HG03565 (cell line): ENCODE measurements at regions not wholly inside any gene's neighbourhood (a gene's known extent, or its start where the extent isn't known, plus 50 kb on each side); places are given as distances from the start of the nearest gene placed in this dataset.
A peak's percentile ranks its signal among the peaks of the same experiment; 100 is the strongest.

Source experiments
- ATAC-seq: cut with Tn5 transposase; IDR thresholded peaks from one replicate; pipeline ENCODE4 v1.9.1; 2021; ENCODE audit warnings: mild to moderate bottlenecking, moderate library complexity; ENCODE audit not compliant: unreplicated experiment

DNA sequence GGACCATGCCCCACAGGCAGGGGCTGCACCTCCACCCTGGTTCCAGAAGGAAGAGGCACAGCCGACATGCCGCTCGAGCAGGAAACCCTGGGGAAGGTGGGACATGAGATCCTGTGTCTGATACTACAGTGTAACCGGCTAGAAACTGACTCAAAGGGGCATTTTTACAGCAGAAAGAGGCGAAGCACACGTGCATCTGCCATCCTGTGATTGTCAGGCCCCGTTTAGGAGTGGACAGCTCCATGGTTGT is 62.7 kb downstream of the SIK1 start:
- no peak for ATAC-seq

DNA sequence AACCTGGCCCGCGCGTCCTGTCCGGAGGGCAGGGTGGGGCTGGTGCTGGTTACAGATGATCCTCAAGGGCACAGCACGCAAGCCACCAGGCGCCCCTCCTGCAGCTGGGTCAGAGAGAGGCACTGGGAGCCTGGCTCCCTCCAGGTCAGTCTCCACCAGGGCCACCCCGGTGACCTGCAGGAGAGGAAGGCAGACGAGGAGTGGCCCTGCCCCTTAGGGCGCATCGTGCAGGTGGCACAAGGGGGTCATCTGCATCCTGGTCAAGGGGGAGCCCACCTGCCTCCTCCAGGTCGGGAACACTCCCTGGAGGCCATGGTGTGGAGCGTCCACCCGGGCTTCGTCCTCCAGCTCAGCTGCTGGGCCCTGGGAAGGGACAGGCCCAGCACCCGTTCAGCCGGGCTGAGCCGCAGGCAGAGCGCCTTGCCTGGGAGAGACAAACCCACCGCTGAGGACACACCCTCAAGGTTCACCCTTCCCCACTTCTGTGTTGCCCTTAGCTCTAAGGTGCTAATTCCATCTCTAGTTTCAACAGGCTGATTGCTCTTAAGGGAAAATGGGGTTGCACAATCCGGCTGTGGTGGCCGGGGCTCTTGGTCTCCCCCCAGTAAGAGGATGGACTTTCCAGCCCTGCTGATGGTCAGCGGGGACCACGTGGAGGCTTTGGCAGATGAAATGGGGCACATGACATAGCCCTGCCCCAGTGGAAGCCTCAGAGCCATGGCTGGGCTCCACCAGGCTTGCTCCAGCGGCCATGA is 63.2 kb downstream of the SIK1 start:
- ATAC-seq = no peak

DNA sequence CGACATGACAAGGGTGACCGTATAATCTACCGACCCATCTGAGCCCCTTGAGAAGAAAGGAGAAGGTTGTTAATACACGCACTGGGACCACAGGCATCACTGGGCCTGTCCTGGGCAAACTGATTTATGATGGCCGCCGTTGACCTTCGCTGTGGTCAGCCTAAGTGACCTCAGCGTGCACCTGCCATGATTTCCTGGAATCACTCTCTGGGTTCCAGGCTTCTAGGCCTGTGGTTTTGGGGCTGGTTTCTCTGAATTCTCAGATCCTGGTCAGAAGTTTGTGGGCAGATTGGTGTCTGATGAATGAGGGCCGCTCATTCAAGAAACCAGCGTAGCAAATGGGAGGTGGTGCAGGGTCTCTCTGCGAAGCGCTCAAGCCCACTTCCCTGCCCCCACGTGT is 64.0 kb downstream of the SIK1 start:
- no peak for ATAC-seq

GRCh38 chr21:43362321-43362791 is 64.6 kb downstream of the SIK1 start:
- peak; percentile 37 for ATAC-seq

- ATAC-seq = peak; percentile 37
These were observed 65.2 kb downstream of the SIK1 start for GRCh38 chr21:43361493-43362296.

- no peak for ATAC-seq
These were observed 65.8 kb downstream of the SIK1 start for GRCh38 chr21:43361127-43361492.

DNA sequence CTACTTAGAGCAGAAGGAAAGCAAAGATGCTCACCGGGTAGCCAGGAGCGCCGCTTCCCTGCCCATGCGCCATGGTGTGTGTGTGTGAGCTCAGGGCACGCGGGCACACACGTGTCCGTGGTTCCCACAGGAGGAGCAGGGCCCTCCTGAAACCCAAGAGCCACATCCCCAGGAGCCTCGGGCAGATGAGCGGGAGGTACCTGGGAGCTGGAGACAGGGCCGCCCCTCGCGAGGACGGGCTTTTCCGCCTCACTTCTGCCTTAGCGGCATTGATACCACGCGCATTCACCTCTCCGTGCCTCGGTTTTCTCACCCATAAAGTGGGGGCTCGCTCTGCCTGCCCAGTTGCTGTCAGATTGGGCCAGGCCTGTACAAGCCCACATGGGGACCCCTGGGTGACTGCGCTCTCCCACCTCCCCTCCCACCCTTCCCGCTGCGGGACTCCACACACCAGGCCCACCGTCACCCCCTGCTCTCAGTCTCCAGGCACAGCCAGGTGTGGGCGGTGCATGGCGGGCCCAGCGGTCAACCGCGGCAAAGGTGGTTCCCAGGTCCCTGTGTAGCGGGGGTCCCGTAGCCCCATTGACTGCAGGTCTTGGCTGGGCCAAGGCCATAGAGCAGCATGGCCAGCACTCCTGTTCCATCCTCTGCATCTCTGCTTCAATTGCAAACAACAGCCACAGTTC is 66.3 kb downstream of the SIK1 start:
- ATAC-seq = no peak

DNA sequence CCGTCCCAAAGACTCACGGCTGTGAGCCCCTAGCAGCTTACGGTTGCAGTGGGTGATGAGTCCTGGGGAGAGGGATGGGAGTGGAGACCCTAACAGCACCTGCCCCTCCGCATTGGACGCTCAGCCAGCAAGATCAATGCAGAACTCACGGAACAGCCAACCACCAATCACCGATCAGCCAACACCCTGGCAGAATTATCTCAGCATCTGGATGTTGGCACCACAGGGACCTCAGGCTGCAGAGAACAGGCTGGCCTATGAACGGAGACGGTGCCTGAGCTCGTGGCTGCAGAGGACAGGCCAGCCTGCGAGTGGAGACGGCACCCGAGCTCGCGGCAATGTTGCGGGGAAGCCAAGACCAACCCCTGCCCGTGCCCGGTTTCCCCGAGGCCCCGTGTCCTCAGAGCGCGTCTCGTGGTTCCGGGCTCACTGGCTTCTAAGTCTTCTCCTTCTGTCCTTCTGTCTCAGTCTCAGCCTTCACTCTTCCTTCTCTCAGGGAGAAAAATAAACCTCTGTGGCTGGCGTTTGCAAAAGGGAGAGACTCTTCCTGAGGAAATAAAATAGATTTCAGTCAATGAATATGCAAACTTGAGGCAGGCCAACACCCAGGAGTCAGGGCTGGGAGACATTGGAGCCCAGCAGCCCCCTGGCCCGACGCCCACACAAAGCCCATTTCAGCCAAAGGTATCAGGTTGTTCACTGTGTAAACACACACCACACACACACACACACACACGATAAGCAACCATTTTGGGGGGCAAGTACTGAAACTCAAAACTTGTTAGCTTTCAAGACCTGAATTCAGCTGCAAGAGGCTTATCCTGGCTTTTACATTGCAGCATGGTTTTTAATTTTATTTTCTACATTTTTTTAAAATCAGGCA is 67.8 kb downstream of the SIK1 start:
- no peak for ATAC-seq

DNA sequence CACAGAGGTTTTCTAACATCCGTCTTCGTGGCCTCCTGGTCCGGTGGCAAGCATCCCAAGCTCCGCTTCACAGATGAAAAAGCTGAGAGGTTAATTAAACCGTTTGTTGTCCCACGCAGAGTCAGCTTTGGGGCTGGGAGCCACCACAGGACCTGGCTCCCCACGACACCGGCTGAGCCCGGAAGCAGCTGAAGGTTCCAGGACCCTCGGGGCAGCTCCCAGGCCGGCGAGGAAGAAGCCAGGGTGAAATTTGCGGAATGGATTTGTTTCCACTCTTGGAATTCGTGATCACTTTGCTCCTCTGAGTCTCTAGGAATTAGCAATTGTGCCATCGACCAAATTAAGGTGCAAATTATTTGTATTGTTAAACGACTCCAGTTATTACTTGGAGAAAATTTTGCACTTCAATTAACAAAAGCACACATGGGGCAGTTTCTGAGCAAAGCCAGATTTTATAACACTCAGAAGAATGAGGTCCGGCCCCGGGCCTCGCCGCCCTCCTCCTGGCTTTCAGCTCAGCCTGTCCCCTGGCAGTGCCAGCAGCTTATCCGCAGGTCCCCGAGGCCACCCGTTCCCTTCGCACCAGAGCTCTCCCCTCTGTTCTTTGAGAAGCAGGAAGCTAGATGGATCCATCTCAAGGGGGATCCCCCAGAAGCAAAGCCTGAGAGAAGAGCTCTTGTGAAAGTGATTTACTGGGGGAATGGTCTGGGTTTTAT is 69.1 kb downstream of the SIK1 start:
- ATAC-seq = no peak

- no peak for ATAC-seq
These were observed 71.0 kb downstream of the SIK1 start for GRCh38 chr21:43355925-43356289.

DNA sequence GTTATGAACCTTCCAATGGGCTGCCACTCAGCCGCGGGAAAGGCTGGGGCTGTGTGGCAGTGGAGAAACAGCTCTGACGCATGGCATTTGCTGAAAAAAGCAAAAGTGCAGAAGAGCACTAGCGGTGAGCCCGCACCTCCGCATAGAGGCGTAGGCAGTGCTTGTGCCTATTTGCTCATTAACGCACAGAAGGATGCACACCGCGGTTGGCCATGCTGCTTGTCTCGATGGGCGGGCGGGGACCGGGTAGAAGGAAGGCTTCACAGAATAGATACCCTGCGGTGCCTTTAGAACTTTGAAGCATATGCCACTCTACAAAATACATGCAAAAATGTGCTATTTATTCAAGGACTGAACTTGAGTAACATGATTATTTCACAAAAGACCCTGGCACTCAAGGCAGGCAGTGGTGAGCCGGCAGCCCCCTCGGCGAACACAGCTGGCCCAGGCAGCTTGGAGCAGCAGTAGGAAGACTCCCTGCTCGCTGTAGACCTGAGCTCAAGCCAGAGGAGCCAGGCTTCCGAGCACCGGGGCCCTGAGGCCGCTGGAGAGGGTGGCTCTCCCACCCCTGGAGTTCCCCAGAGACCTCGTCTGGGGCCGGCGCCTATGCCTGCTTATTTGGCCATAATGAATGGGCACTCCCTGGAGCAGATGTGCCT is 71.5 kb downstream of the SIK1 start:
- no peak for ATAC-seq

GRCh38 chr21:43354666-43355065 is 72.3 kb downstream of the SIK1 start:
- no peak for ATAC-seq

DNA sequence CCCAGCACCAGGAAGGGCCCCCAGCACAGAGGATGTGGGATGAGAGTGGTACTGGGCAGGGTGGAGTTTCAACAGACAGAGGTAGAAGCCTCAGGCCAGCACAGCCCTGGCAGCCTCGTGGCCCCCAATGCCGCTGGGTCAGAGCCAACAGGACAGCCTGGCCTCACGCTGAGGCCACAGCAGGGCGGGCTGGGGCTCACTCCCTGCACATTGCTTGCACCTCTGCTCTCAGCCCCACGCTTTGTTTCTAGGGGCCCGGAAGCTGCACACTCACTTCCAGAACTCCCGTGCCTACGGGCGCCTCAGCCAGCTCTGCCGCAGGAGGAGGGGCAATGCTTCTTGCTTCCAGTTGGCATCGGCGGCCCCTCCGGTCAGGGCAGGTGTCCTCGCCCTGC is 72.9 kb downstream of the SIK1 start:
- ATAC-seq = no peak

DNA sequence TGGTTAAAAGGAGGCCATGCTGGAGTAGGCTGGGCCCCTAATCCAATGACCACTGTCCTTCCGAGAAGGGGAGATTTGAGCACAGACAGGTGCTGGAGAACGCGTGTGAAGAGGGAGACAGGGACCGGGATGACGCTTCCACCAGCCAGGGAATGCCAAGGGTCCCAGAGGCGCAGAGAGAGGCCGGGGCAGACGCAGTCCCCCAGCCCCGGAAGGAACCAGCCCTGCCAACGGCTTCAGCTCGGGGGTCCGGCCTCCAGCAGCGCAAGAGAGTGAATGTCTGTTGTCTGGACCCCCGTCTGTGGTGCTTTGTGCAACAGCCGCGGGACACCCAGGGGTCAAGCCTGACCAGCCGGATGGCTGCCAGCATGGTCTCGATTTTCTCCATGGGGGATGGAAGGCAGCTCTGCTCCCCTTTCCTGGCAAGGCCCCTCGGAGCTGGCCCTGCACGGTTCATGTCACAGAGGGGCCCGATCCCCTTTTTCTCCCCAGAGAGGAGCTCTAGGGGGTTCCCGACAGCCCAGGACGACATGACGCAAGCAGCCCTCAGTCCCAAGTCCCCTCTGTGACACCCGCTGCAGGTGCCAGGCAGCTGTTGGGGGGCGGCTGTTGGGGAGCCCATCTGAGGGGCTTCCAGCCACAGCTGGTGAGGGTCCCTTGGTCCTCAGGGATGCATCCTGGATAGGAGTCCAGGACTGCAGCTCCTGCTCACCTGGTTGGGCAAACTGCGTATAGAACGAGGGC is 73.5 kb downstream of the SIK1 start:
- no peak for ATAC-seq

DNA sequence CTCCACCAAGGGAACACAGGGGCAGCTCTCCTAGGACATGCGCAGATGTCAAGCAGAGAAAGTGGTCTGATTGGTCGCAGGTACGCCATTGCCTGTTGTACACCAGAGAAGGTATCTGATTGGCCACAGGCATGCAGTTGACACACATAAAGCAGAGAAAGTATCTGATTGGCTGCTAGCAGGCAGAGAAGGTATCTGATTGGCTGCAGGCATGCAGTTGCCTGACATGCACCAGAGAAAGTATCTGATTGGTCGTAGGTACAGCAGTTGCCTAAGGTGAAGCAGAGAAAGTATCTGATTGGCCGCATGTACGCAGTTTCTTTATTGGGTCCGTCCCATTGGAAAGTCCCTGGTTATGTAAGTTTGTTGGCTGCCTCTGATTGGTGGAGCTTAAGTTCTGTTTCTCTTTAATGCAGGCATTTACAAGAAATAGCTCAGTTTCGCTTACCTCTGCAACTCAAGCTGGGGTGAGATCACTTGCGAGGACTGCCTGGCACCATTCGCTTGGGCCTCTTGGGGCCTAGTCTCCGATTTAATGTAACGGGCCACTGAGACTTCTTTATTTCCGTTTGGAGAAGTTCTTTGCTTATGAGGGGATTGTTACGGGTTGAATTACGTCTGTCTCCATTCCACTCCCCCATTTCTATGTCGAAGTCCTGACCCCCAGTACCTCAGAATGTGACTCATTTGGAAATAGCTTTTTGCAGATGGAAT is 74.2 kb downstream of the SIK1 start:
- ATAC-seq = peak; percentile 84

- ATAC-seq = no peak
These were observed 74.8 kb downstream of the SIK1 start for GRCh38 chr21:43352154-43352537.

GRCh38 chr21:43351501-43352153 is 75.3 kb downstream of the SIK1 start:
- ATAC-seq = no peak

GRCh38 chr21:43349644-43350043 is 77.3 kb downstream of the SIK1 start:
- ATAC-seq = no peak
